ENCODE measurements at regions not wholly inside any gene's neighbourhood (a gene's known extent, or its start where the extent isn't known, plus 50 kb on each side); places are given as distances from the start of the nearest gene placed in this dataset.

DNA sequence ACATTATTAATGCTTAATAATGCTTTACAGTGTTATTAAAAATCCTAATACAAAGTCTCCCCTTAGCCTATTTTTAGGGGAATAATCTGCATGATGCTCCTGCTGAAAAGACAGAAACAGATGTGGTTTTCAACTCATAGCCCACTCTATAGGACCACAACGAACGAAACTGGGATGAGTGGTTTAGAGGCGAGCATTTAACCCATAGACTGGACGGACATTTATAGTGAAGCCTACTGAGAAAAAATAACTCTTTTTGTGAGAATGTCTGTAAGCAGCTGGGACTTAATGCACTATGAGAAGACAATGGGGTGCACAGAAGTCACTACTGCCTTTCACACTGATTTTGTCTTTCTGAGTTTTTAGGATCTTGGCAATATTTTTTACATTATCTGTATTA is 1599.6 kb upstream of the B3GALT2 start:
- no peaks in the 10 kb centered on the region for H3K4me1 ChIP-seq (ENCODE audit: control insufficient read depth in 1 of 2, insufficient read depth in 2 of 2, low read length in 2 of 2)
- no peak overlapping the region for H3K27ac ChIP-seq (ENCODE audit: low read depth, low read length)
- H3K4me3 ChIP-seq (replicated peaks in 1 of 2; ENCODE audit: low read depth in 1 of 2, low read length in 2 of 2) = no peak overlapping the region
- intact Hi-C loops (cut with micrococcal nuclease) = no loop called here
- ChIA-PET POLR2A (no interaction called here), RAD21 (ENCODE audit: low non-redundant PET in 1 of 2, low total read pairs in 2 of 2, uncharacterized antibody in 2 of 2, unreplicated experiment in 2 of 2) (no interaction called here), CTCF (no interaction called here)
- H3K9me3 ChIP-seq (ENCODE audit: control insufficient read depth in 1 of 2, insufficient read depth in 1 of 2, low read depth in 1 of 2, low read length in 2 of 2) = no peaks in the 10 kb centered on the region
- no peak for DNase-seq (ENCODE audit: low read depth, low spot score)
- H3K27me3 ChIP-seq (ENCODE audit: insufficient read depth, low read length) = no peaks in the 10 kb centered on the region
- no peak overlapping the region for H3K9ac ChIP-seq (ENCODE audit: low read length)
- no peaks in the 10 kb centered on the region for H3K9me2 ChIP-seq (ENCODE audit: insufficient read depth)
- H3K79me2 ChIP-seq (ENCODE audit: insufficient read depth, low read length) = no peaks in the 10 kb centered on the region
- H4K20me1 ChIP-seq (ENCODE audit: insufficient read depth) = no peaks in the 10 kb centered on the region
- no TSS peak for BruUV-seq (replicated peaks)
- no peaks in the 10 kb centered on the region for H3K36me3 ChIP-seq (ENCODE audit: control insufficient read depth in 1 of 2, insufficient read depth in 2 of 2, low read length in 2 of 2)
- no peak for ATAC-seq
- H2AFZ ChIP-seq (ENCODE audit: low read depth, low read length, poor library complexity, severe bottlenecking) = no peak overlapping the region
- no peak overlapping the region for H3K4me2 ChIP-seq (ENCODE audit: low read length)
- TF ChIP-seq JUND (IDR thresholded peaks at IDR 0.05) (no peak), ZNF274 (IDR thresholded peaks at IDR 0.05; ENCODE audit: low read depth, low read length) (no peak)

DNA sequence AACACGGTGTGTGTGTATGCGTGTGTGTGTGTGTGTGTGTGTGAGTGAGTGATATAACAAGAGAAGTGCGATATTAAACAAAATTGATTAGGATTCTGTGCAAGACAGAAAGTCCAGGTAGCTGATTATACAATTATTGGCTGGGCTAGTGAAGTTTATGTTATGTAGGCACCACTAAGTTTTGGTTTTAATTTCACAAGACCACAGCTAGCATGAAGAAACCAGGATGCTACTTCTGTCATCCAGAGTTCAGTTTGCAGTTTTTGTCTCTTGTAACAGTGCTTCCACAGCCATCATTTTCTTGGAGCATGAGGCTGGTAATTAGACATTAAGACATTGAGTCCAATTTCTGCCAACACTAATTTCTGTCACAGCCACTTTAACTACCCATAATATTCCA is 1590.2 kb upstream of the B3GALT2 start:
- intact Hi-C loops (cut with micrococcal nuclease) = no loop called here
- BruUV-seq (replicated peaks) = no TSS peak

More for the DNA sequence above, 1590.2 kb upstream of the B3GALT2 start:
- ChIA-PET CTCF (no interaction called here), POLR2A (no interaction called here), RAD21 (ENCODE audit: low non-redundant PET in 1 of 2, low total read pairs in 2 of 2, uncharacterized antibody in 2 of 2, unreplicated experiment in 2 of 2) (no interaction called here)
- Histone ChIP-seq H3K9me3 (ENCODE audit: control insufficient read depth in 1 of 2, insufficient read depth in 1 of 2, low read depth in 1 of 2, low read length in 2 of 2) (no peaks in the 10 kb centered on the region), H3K79me2 (ENCODE audit: insufficient read depth, low read length) (no peaks in the 10 kb centered on the region), H3K9me2 (ENCODE audit: insufficient read depth) (no peaks in the 10 kb centered on the region), H3K9ac (ENCODE audit: low read length) (no peak overlapping the region), H4K20me1 (ENCODE audit: insufficient read depth) (no peaks in the 10 kb centered on the region), H3K4me3 (replicated peaks in 1 of 2; ENCODE audit: low read depth in 1 of 2, low read length in 2 of 2) (no peak overlapping the region), H3K27ac (ENCODE audit: low read depth, low read length) (no peak overlapping the region), H2AFZ (ENCODE audit: low read depth, low read length, poor library complexity, severe bottlenecking) (no peak overlapping the region), H3K4me1 (ENCODE audit: control insufficient read depth in 1 of 2, insufficient read depth in 2 of 2, low read length in 2 of 2) (no peaks in the 10 kb centered on the region), H3K4me2 (ENCODE audit: low read length) (no peak overlapping the region), H3K36me3 (ENCODE audit: control insufficient read depth in 1 of 2, insufficient read depth in 2 of 2, low read length in 2 of 2) (no peaks in the 10 kb centered on the region), H3K27me3 (ENCODE audit: insufficient read depth, low read length) (no peaks in the 10 kb centered on the region)
- TF ChIP-seq SP1 (IDR thresholded peaks at IDR 0.05; ENCODE audit: low read depth) (no peak), POLR2AphosphoS5 (IDR thresholded peaks at IDR 0.05; ENCODE audit: low read depth, low read length) (no peak), SRF (IDR thresholded peaks at IDR 0.05; ENCODE audit: low read depth) (no peak), RAD21 (IDR thresholded peaks at IDR 0.05; ENCODE audit: low read depth) (no peak), POLR2A (IDR thresholded peaks at IDR 0.05; ENCODE audit: borderline replicate concordance, extremely low read depth, insufficient read depth, insufficient read length) (no peak), ELF1 (IDR thresholded peaks at IDR 0.05; ENCODE audit: borderline replicate concordance, low read depth) (no peak), CEBPB (IDR thresholded peaks at IDR 0.05; ENCODE audit: low read depth) (no peak), EGR1 (IDR thresholded peaks at IDR 0.05; ENCODE audit: low read depth) (no peak), ZNF274 (IDR thresholded peaks at IDR 0.05; ENCODE audit: low read depth, low read length) (no peak), EZH2phosphoT487 (IDR thresholded peaks at IDR 0.05; ENCODE audit: borderline replicate concordance) (no peak)
- TF ChIP-seq, protein P1, sequence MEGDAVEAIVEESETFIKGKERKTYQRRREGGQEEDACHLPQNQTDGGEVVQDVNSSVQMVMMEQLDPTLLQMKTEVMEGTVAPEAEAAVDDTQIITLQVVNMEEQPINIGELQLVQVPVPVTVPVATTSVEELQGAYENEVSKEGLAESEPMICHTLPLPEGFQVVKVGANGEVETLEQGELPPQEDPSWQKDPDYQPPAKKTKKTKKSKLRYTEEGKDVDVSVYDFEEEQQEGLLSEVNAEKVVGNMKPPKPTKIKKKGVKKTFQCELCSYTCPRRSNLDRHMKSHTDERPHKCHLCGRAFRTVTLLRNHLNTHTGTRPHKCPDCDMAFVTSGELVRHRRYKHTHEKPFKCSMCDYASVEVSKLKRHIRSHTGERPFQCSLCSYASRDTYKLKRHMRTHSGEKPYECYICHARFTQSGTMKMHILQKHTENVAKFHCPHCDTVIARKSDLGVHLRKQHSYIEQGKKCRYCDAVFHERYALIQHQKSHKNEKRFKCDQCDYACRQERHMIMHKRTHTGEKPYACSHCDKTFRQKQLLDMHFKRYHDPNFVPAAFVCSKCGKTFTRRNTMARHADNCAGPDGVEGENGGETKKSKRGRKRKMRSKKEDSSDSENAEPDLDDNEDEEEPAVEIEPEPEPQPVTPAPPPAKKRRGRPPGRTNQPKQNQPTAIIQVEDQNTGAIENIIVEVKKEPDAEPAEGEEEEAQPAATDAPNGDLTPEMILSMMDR (IDR thresholded peaks at IDR 0.05 in 2 of 3, conservative IDR thresholded peaks at IDR 0.05 in 1 of 3; ENCODE audit: borderline replicate concordance in 1 of 3, insufficient read depth in 1 of 3, low read depth in 2 of 3, low read length in 2 of 3) = no peak
- TF ChIP-seq, protein P2, sequence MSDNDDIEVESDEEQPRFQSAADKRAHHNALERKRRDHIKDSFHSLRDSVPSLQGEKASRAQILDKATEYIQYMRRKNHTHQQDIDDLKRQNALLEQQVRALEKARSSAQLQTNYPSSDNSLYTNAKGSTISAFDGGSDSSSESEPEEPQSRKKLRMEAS (IDR thresholded peaks at IDR 0.05) = no peak
- TF ChIP-seq, protein P3, sequence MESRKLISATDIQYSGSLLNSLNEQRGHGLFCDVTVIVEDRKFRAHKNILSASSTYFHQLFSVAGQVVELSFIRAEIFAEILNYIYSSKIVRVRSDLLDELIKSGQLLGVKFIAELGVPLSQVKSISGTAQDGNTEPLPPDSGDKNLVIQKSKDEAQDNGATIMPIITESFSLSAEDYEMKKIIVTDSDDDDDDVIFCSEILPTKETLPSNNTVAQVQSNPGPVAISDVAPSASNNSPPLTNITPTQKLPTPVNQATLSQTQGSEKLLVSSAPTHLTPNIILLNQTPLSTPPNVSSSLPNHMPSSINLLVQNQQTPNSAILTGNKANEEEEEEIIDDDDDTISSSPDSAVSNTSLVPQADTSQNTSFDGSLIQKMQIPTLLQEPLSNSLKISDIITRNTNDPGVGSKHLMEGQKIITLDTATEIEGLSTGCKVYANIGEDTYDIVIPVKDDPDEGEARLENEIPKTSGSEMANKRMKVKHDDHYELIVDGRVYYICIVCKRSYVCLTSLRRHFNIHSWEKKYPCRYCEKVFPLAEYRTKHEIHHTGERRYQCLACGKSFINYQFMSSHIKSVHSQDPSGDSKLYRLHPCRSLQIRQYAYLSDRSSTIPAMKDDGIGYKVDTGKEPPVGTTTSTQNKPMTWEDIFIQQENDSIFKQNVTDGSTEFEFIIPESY (IDR thresholded peaks at IDR 0.05; ENCODE audit: extremely low read depth, insufficient replicate concordance, low read length) = no peak
- ATAC-seq (no peak), DNase-seq (ENCODE audit: low read depth, low spot score) (no peak)

Measured in HCT116 (cell line).